CD14-positive monocyte (primary cell): ENCODE measurements at regions not wholly inside any gene's neighbourhood (a gene's known extent, or its start where the extent isn't known, plus 50 kb on each side); places are given as distances from the start of the nearest gene placed in this dataset.

Experiments
- DNase-seq, 3 donors: peaks; one replicate each; pipeline ENCODE4 v3.0.0-alpha.2; 2011 to 2022
- H2AFZ ChIP-seq: 2 replicates; pipeline ENCODE4 v1.6.0; 2012; ENCODE audit warnings: mild to moderate bottlenecking, low read depth, low read length, inconsistent platforms; ENCODE audit not compliant: insufficient read depth, poor library complexity, severe bottlenecking
- H3K27ac ChIP-seq, 2 donors: 1 replicate in 1 of 2; 2 replicates in 1 of 2; pipeline ENCODE4 v1.5.1; 2012 to 2013; ENCODE audit warnings: low read length in 2 of 2, control low read depth in 1 of 2, inconsistent platforms in 1 of 2, low read depth in 1 of 2, mild to moderate bottlenecking in 1 of 2
- H3K27me3 ChIP-seq, 2 donors: one replicate each; pipeline versions ENCODE4 v1.6.0 to v1.6.1; 2011 to 2013; ENCODE audit warnings: low read length in 2 of 2; ENCODE audit not compliant: control insufficient read depth in 2 of 2, insufficient read depth in 2 of 2
- H3K36me3 ChIP-seq, 2 donors: replicated peaks in 1 of 2; 1 replicate in 1 of 2; 2 replicates in 1 of 2; pipeline versions ENCODE4 v1.5.1 to v1.6.1; 2012 to 2013; ENCODE audit warnings: low read length in 2 of 2, control low read depth in 1 of 2, inconsistent platforms in 1 of 2, mild to moderate bottlenecking in 1 of 2; ENCODE audit not compliant: insufficient read depth in 2 of 2, control insufficient read depth in 1 of 2
- H3K4me1 ChIP-seq, 2 donors: 1 replicate in 1 of 2; 2 replicates in 1 of 2; pipeline versions ENCODE4 v1.5.1 to v1.6.1; 2012 to 2013; ENCODE audit warnings: low read length in 2 of 2, control low read depth in 1 of 2, inconsistent platforms in 1 of 2, mild to moderate bottlenecking in 1 of 2, moderate library complexity in 1 of 2; ENCODE audit not compliant: insufficient read depth in 2 of 2, control insufficient read depth in 1 of 2
- H3K4me2 ChIP-seq: replicated peaks from 2 replicates; pipeline ENCODE3; 2012; ENCODE audit warnings: low read length, moderate library complexity, mild to moderate bottlenecking; ENCODE audit not compliant: poor library complexity, severe bottlenecking; ENCODE audit errors: extremely low read depth
- H3K4me3 ChIP-seq, 3 experiments: fragments of 200-600 bp in 1 of 3; sonication (generic) in 1 of 3; replicated peaks in 1 of 3; 1 replicate in 2 of 3; 2 replicates in 1 of 3; pipeline ENCODE4 v1.5.1; 2011 to 2013; ENCODE audit warnings: low read length in 3 of 3, mild to moderate bottlenecking in 3 of 3, control low read depth in 2 of 3, low read depth in 2 of 3, inconsistent platforms in 1 of 3, moderate library complexity in 1 of 3
- H3K79me2 ChIP-seq: 2 replicates; pipeline ENCODE4 v1.6.0; 2012; ENCODE audit warnings: mild to moderate bottlenecking, control low read depth, inconsistent platforms, low read length, moderate library complexity; ENCODE audit not compliant: insufficient read depth
- H3K9ac ChIP-seq: 2 replicates; pipeline ENCODE4 v1.6.0; 2017; ENCODE audit warnings: low read length, mild to moderate bottlenecking; ENCODE audit not compliant: insufficient read depth, poor library complexity, severe bottlenecking
- H3K9me3 ChIP-seq, 2 donors: replicated peaks in 1 of 2; 1 replicate in 1 of 2; 2 replicates in 1 of 2; pipeline versions ENCODE4 v1.5.1 to v1.6.1; 2012 to 2013; ENCODE audit warnings: low read length in 2 of 2, control low read depth in 1 of 2; ENCODE audit not compliant: control insufficient read depth in 1 of 2, insufficient read depth in 1 of 2
- H4K20me1 ChIP-seq: 2 replicates; pipeline ENCODE4 v1.6.0; 2012; ENCODE audit warnings: mild to moderate bottlenecking, low read length, control low read depth, moderate library complexity; ENCODE audit not compliant: insufficient read depth
- H3K27ac Mint-ChIP-seq, 7 donors: one replicate each; pipeline ENCODE4 v1.8.0; 2020; ENCODE audit warnings: mild to moderate bottlenecking in 7 of 7, mixed read lengths in 7 of 7, moderate library complexity in 6 of 7, inconsistent platforms in 2 of 7
- H3K27me3 Mint-ChIP-seq, 3 donors: one replicate each; pipeline ENCODE4 v1.8.0; 2021 to 2022; ENCODE audit warnings: low read depth in 3 of 3, mild to moderate bottlenecking in 3 of 3, mixed read lengths in 3 of 3, moderate library complexity in 3 of 3, inconsistent platforms in 1 of 3
- H3K36me3 Mint-ChIP-seq, 2 donors: one replicate each; pipeline ENCODE4 v1.8.0; 2020; ENCODE audit warnings: mixed read lengths in 2 of 2, inconsistent platforms in 1 of 2, mild to moderate bottlenecking in 1 of 2
- H3K4me1 Mint-ChIP-seq: one replicate; pipeline ENCODE4 v1.8.0; 2020; ENCODE audit warnings: mild to moderate bottlenecking, mixed read lengths
- H3K4me3 Mint-ChIP-seq, 2 donors: one replicate each; pipeline ENCODE4 v1.8.0; 2020; ENCODE audit warnings: mild to moderate bottlenecking in 2 of 2, mixed read lengths in 2 of 2, moderate library complexity in 1 of 2
- H3K9me3 Mint-ChIP-seq, 7 donors: one replicate each; pipeline ENCODE4 v1.8.0; 2020 to 2022; ENCODE audit warnings: mixed read lengths in 7 of 7, mild to moderate bottlenecking in 6 of 7, moderate library complexity in 6 of 7, inconsistent platforms in 2 of 7
- CTCF ChIP-seq: fragments of 200-600 bp; IDR thresholded peaks from one replicate; pipeline ENCODE4 v1.8.0; 2022; ENCODE audit warnings: antibody characterized with exemption, mild to moderate bottlenecking
- WGBS: methylation state at CpG from one replicate; pipeline ENCODE4 v1.1.5; 2013; ENCODE audit warnings: missing lambda C conversion rate; ENCODE audit not compliant: insufficient coverage; 5-methylcytosine and 5-hydroxymethylcytosine counted together
- intact Hi-C, 2 donors: fragments of 100-400 bp; cut with micrococcal nuclease; formaldehyde crosslinking; loops; one replicate each; pipeline versions ENCODE4 v1.15.0 to v1.15.1; 2023

GRCh38 chr6:113564371-113565171, 292.6 kb upstream of the MARCKS start:
- Mint-ChIP-seq H3K36me3 (no peaks in the 10 kb centered on the region), H3K27me3 (peaks cover 0 to 5% (median 3%) of the 10 kb centered on the region in 3 donors), H3K4me3 (peak overlapping the region; percentile 72 to 81), H3K4me1 (peaks cover 11% of the 10 kb centered on the region), H3K27ac (peak overlapping the region in 5 of 7 donors; percentile 23 to 70 (median 54)), H3K9me3 (no peaks in the 10 kb centered on the region)
- Histone ChIP-seq H3K4me2 (peak overlapping the region; percentile 60), H3K4me1 (peaks cover 6 to 11% of the 10 kb centered on the region in 2 donors), H2AFZ (peak overlapping the region; percentile 79), H3K27me3 (no peaks in the 10 kb centered on the region), H3K36me3 (no peaks in the 10 kb centered on the region), H3K9me3 (no peaks in the 10 kb centered on the region), H4K20me1 (no peaks in the 10 kb centered on the region), H3K79me2 (no peaks in the 10 kb centered on the region), H3K27ac (no peak overlapping the region), H3K9ac (peak overlapping the region; percentile 53), H3K4me3 (peak overlapping the region in 1 of 3 experiments; percentile 59)
- intact Hi-C loops: no loop called here
- no peak for TF ChIP-seq CTCF
- WGBS: 35% methylated on average over 21 of the region's 22 CpGs
- peak; percentile 44 to 75 (median 51) for DNase-seq

DNA sequence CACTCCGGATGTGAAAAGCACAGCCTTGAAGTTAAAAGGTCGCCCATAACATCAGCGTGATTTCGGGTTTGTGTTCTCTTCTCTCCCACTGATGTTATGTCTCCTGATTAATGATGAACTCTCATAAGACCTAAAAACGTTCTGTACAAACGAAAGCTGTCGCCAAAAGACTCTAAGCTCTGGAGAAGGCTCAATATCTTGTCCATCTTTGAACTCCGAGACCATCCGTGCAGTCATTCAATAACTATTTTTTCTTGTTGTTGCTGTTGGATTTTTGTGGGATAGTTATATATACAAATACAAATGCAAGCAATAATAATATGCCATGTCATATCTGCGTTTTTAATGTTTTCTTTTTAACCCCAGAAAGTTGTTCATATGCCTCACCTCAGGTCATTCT, 291.8 kb upstream of the MARCKS start:
- H3K27ac Mint-ChIP-seq: no peak overlapping the region
- H3K27me3 Mint-ChIP-seq: peaks cover 0 to 5% (median 3%) of the 10 kb centered on the region in 3 donors
- H3K27ac ChIP-seq: no peak overlapping the region
- peaks cover 6 to 11% of the 10 kb centered on the region in 2 donors for H3K4me1 ChIP-seq
- H3K9me3 Mint-ChIP-seq: no peaks in the 10 kb centered on the region
- DNase-seq: no peak
- intact Hi-C loops: no loop called here
- no peaks in the 10 kb centered on the region for H3K36me3 Mint-ChIP-seq
- no peaks in the 10 kb centered on the region for H3K9me3 ChIP-seq
- H3K4me3 Mint-ChIP-seq: no peak overlapping the region
- no peaks in the 10 kb centered on the region for H3K36me3 ChIP-seq
- no peak for TF ChIP-seq CTCF
- peak overlapping the region; percentile 60 for H3K4me2 ChIP-seq
- H3K79me2 ChIP-seq: no peaks in the 10 kb centered on the region
- H3K27me3 ChIP-seq: no peaks in the 10 kb centered on the region
- no peaks in the 10 kb centered on the region for H4K20me1 ChIP-seq
- peaks cover 11% of the 10 kb centered on the region for H3K4me1 Mint-ChIP-seq
- H2AFZ ChIP-seq: peak overlapping the region; percentile 79
- peak overlapping the region in 1 of 3 experiments; percentile 59 for H3K4me3 ChIP-seq
- peak overlapping the region; percentile 53 for H3K9ac ChIP-seq
- 90% methylated on average over 4 of the region's 10 CpGs for WGBS
